ENCODE measurements at regions not wholly inside any gene's neighbourhood (a gene's known extent, or its start where the extent isn't known, plus 50 kb on each side); places are given as distances from the start of the nearest gene placed in this dataset.

- peak; percentile 47 for DNase-seq (ENCODE audit: low read depth)
- no peak for FAIRE-seq
Measured at GRCh38 chr6:26215585-26216358, 128.5 kb downstream of the HFE start.

DNA sequence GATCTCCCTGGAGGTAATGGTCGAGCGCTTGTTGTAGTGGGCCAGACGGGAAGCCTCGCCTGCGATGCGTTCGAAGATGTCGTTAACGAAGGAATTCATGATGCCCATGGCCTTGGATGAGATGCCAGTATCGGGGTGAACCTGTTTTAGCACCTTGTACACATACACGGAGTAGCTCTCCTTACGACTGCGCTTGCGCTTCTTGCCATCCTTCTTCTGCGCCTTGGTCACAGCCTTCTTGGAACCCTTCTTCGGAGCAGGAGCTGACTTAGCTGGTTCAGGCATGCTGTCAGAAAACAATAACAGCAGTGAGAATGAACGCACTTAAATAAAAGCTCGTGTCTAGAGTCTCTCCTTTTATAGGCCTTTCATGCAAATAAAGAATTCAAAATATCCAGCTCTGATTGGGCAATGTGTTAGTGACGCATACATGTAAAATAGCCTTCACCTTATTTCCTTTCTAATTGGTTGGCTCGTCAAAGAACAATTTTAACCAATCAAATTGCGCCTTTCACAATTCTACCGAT lies 129.2 kb downstream of the HFE start:
- peak overlapping the region; percentile 58 for H3K4me3 ChIP-seq (ENCODE audit: low read depth, low read length)
- FAIRE-seq (no peak), DNase-seq (ENCODE audit: low read depth) (peak; percentile 100)
- no peaks in the 10 kb centered on the region for H3K36me3 ChIP-seq (ENCODE audit: control insufficient read depth, insufficient read depth, low read length)
- H3K27me3 ChIP-seq (ENCODE audit: control insufficient read depth, insufficient read depth, low read length), result no peaks in the 10 kb centered on the region
- TF ChIP-seq CTCF (IDR thresholded peaks at IDR 0.05; ENCODE audit: insufficient read depth, low read length, severe bottlenecking), result no peak

More at GRCh38 chr6:26215585-26216358, 128.5 kb downstream of the HFE start:
- H3K27me3 ChIP-seq (ENCODE audit: control insufficient read depth, insufficient read depth, low read length), result no peaks in the 10 kb centered on the region
- peak overlapping the region; percentile 50 for H3K4me3 ChIP-seq (ENCODE audit: low read depth, low read length)
- TF ChIP-seq CTCF (IDR thresholded peaks at IDR 0.05; ENCODE audit: insufficient read depth, low read length, severe bottlenecking), result no peak
- no peaks in the 10 kb centered on the region for H3K36me3 ChIP-seq (ENCODE audit: control insufficient read depth, insufficient read depth, low read length)

DNA sequence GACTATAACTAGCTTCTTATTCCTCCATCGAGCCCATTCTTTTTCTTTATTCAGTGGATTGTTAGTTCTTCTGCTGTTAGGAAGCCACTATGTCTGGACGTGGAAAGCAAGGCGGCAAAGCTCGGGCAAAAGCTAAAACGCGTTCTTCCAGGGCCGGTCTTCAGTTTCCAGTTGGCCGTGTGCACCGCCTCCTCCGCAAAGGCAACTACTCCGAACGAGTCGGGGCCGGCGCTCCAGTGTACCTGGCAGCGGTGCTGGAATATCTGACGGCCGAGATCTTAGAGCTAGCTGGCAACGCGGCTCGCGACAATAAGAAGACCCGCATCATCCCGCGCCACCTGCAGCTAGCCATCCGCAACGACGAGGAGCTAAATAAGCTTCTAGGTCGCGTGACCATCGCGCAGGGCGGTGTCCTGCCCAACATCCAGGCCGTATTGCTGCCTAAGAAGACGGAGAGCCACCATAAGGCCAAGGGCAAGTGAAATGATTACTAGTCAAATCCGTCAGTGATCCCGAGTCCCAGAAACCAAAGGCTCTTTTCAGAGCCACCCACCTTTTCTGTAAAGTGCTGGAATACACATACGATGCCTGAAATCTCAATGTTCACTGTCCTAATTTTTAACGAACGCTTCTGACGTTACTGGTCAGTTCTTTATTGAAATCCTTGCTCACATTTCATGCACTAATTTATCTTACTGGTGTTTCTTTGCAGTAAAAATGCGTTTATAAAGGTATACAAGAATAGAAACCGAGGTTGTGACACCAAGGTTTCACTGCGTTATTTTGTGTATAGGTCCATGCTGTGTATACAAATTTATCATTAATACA lies 129.9 kb downstream of the HFE start:
- FAIRE-seq (no peak), DNase-seq (ENCODE audit: low read depth) (peak; percentile 33)
- TF ChIP-seq CTCF (IDR thresholded peaks at IDR 0.05; ENCODE audit: insufficient read depth, low read length, severe bottlenecking), result peak; percentile 59
- no peaks in the 10 kb centered on the region for H3K36me3 ChIP-seq (ENCODE audit: control insufficient read depth, insufficient read depth, low read length)
- H3K27me3 ChIP-seq (ENCODE audit: control insufficient read depth, insufficient read depth, low read length), result no peaks in the 10 kb centered on the region
- H3K4me3 ChIP-seq (ENCODE audit: low read depth, low read length), result peak overlapping the region; percentile 58

- H3K36me3 ChIP-seq (ENCODE audit: control insufficient read depth, insufficient read depth, low read length), result no peaks in the 10 kb centered on the region
- DNase-seq (ENCODE audit: low read depth) (no peak), FAIRE-seq (no peak)
- no peaks in the 10 kb centered on the region for H3K27me3 ChIP-seq (ENCODE audit: control insufficient read depth, insufficient read depth, low read length)
- no peak for TF ChIP-seq CTCF (IDR thresholded peaks at IDR 0.05; ENCODE audit: insufficient read depth, low read length, severe bottlenecking)
- H3K4me3 ChIP-seq (ENCODE audit: low read depth, low read length), result peak overlapping the region; percentile 58
Measured at GRCh38 chr6:26217714-26218075, 130.5 kb downstream of the HFE start.

GRCh38 chr6:26218824-26219223 lies 131.6 kb downstream of the HFE start:
- no peak for FAIRE-seq
- H3K4me3 ChIP-seq (ENCODE audit: low read depth, low read length), result no peak overlapping the region
- H3K36me3 ChIP-seq (ENCODE audit: control insufficient read depth, insufficient read depth, low read length), result no peaks in the 10 kb centered on the region
- no peak for TF ChIP-seq CTCF (IDR thresholded peaks at IDR 0.05; ENCODE audit: insufficient read depth, low read length, severe bottlenecking)
- no peaks in the 10 kb centered on the region for H3K27me3 ChIP-seq (ENCODE audit: control insufficient read depth, insufficient read depth, low read length)
- no peak for DNase-seq (ENCODE audit: low read depth)
